ENCODE measurements at regions not wholly inside any gene's neighbourhood (a gene's known extent, or its start where the extent isn't known, plus 50 kb on each side); places are given as distances from the start of the nearest gene placed in this dataset.

DNA sequence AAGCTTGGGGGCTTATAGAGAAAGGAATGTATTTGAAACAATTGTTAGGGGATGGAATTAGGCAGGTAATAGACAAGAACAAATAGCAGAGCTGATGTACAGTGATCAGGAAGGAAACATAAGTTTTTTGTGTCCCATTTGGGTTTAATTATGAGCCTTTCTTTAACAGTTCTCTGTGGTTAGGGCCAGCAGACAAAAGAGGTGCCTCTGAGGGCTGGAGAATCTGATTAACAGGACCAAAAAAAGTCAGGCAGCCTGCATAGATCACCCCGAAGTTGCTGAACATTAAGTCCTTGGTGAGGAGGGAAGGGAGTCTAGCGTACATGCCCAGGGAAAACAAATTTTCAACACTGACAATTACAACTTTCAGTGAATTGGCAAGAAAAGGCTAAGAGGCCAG is 88.6 kb upstream of the SPRED1 start:
- Histone ChIP-seq H3K4me3 (no peak overlapping the region), H3K36me3 (no peaks in the 10 kb centered on the region), H3K4me1 (no peaks in the 10 kb centered on the region), H3K27me3 (no peaks in the 10 kb centered on the region), H3K9me3 (no peaks in the 10 kb centered on the region), H3K27ac (no peak overlapping the region)
- no peak for TF ChIP-seq POLR2A (IDR thresholded peaks at IDR 0.05)
- TF ChIP-seq, protein P1, sequence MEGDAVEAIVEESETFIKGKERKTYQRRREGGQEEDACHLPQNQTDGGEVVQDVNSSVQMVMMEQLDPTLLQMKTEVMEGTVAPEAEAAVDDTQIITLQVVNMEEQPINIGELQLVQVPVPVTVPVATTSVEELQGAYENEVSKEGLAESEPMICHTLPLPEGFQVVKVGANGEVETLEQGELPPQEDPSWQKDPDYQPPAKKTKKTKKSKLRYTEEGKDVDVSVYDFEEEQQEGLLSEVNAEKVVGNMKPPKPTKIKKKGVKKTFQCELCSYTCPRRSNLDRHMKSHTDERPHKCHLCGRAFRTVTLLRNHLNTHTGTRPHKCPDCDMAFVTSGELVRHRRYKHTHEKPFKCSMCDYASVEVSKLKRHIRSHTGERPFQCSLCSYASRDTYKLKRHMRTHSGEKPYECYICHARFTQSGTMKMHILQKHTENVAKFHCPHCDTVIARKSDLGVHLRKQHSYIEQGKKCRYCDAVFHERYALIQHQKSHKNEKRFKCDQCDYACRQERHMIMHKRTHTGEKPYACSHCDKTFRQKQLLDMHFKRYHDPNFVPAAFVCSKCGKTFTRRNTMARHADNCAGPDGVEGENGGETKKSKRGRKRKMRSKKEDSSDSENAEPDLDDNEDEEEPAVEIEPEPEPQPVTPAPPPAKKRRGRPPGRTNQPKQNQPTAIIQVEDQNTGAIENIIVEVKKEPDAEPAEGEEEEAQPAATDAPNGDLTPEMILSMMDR (IDR thresholded peaks at IDR 0.05) = no peak
- intact Hi-C loops (cut with DNase I) = no loop called here
- WGBS (ENCODE audit: insufficient coverage, low coverage, low lambda C conversion rate, missing lambda C conversion rate) = 49% methylated on average over 2 of the region's 2 CpGs
- no peak for DNase-seq
- no peak for ATAC-seq

DNA sequence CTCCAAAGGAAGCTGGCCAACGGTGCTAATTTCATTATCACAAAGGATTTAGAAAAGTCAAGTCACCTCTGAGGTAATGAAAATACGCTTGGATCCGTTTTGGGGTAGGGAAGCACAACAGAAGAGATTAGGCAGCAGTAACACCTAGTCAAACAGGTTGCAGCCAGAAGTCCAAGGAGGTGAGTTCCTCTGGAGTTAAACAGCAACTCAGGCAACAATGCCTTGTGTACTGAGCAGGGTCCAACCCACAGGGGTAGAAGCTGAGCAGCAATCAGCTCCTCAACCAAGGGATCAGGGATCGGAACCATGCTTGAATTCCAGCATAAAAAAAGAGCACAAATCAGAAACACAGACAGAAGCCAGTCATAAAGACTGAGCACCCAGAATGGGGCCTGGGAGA is 88.1 kb upstream of the SPRED1 start:
- Histone ChIP-seq H3K4me3 (no peak overlapping the region), H3K4me1 (no peaks in the 10 kb centered on the region), H3K36me3 (no peaks in the 10 kb centered on the region), H3K27ac (no peak overlapping the region), H3K9me3 (no peaks in the 10 kb centered on the region), H3K27me3 (no peaks in the 10 kb centered on the region)
- ATAC-seq (no peak), DNase-seq (no peak)
- TF ChIP-seq, protein P1 (IDR thresholded peaks at IDR 0.05) = no peak
- TF ChIP-seq POLR2A (IDR thresholded peaks at IDR 0.05) = no peak
- intact Hi-C loops (cut with DNase I) = no loop called here
- WGBS (ENCODE audit: insufficient coverage, low coverage, low lambda C conversion rate, missing lambda C conversion rate) = 16% methylated on average over 3 of the region's 4 CpGs

DNA sequence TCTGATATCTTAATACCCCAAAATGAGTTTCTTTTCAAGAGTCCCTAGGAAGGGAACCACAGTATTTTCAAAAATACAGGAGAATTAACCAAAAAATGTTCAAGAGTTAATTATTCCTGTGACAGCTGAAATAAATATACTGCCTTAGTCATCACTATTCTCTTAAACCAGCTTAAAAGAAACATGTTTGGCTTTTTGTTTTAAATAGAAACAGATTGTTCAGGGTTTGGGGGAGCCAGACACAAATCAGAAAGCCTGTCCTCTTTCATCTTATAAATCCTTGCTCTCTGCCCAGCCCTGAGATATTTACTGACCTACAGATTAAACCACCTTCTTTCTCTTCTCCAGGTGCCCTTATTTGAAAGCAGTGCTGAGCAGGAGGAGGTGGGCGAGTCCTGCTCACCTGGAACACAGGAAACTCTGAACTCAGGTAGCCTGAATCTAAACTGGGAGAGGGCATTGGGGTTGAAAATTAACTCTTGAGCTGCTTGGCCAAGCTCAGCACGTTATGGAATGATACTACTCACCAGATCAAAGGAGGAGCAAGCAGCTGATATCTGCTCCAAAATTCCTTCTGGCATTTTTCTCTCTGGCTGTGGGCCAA is 84.1 kb upstream of the SPRED1 start:
- H3K4me1 ChIP-seq = no peaks in the 10 kb centered on the region
- intact Hi-C loops (cut with DNase I) = no loop called here
- no peaks in the 10 kb centered on the region for H3K36me3 ChIP-seq
- 42% methylated on average over 2 of the region's 2 CpGs for WGBS (ENCODE audit: insufficient coverage, low coverage, low lambda C conversion rate, missing lambda C conversion rate)
- no peaks in the 10 kb centered on the region for H3K27me3 ChIP-seq
- TF ChIP-seq, protein P1 (IDR thresholded peaks at IDR 0.05) = no peak
- TF ChIP-seq POLR2A (IDR thresholded peaks at IDR 0.05) = no peak
- H3K27ac ChIP-seq = no peak overlapping the region
- no peak overlapping the region for H3K4me3 ChIP-seq
- ATAC-seq (no peak), DNase-seq (no peak)
- no peaks in the 10 kb centered on the region for H3K9me3 ChIP-seq

DNA sequence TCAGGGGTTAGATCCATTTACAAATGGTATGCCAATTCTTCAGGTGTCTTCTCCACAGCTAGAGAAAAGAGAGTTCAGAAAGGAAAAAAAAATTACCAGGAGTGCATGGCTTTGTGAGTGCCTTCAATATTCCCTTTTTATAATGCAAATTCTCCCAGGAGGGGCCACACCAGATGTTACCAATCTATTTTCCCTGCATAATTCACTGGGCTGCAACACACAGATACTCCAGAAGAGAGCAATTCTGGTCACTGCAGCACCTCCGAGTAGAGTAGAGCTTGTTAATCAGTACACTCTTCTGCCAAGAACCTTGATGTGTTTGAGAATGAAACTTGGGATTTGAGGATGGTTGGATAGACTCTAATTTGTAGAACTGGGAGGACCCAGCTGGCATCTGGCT is 80.7 kb upstream of the SPRED1 start:
- no peak for TF ChIP-seq POLR2A (IDR thresholded peaks at IDR 0.05)
- TF ChIP-seq, protein P1 (IDR thresholded peaks at IDR 0.05) = no peak
- H3K36me3 ChIP-seq = no peaks in the 10 kb centered on the region
- H3K9me3 ChIP-seq = no peaks in the 10 kb centered on the region
- H3K4me1 ChIP-seq = no peaks in the 10 kb centered on the region
- no peak overlapping the region for H3K4me3 ChIP-seq
- WGBS (ENCODE audit: insufficient coverage, low coverage, low lambda C conversion rate, missing lambda C conversion rate) = 18% methylated on average over 1 of the region's 1 CpG
- DNase-seq (no peak), ATAC-seq (no peak)
- no peak overlapping the region for H3K27ac ChIP-seq
- H3K27me3 ChIP-seq = no peaks in the 10 kb centered on the region
- intact Hi-C loops (cut with DNase I) = no loop called here

DNA sequence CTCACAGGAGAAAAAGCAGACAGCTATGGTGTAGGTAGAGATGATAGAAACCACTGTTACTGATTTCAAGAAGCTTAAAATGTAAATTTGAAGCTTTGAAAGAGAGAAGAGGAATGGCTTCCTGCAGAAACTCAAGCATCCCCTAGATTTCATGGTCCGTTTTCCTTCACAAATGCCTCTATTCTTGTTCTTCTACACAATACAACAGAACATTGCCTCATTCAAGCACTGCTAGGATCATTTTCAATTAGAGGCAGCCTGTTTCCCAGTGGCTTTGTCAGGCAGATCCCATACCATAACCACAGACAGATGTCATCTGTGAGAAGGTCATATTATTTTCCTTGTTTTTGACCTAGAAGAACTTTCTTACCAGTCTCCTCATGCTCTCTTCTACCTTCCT is 77.9 kb upstream of the SPRED1 start:
- H3K4me3 ChIP-seq = no peak overlapping the region
- no peaks in the 10 kb centered on the region for H3K36me3 ChIP-seq
- intact Hi-C loops (cut with DNase I) = no loop called here
- H3K4me1 ChIP-seq = no peaks in the 10 kb centered on the region
- no peak overlapping the region for H3K27ac ChIP-seq
- DNase-seq (no peak), ATAC-seq (no peak)
- no peak for TF ChIP-seq POLR2A (IDR thresholded peaks at IDR 0.05)
- TF ChIP-seq, protein P1 (IDR thresholded peaks at IDR 0.05) = no peak
- 36% methylated on average over 1 of the region's 1 CpG for WGBS (ENCODE audit: insufficient coverage, low coverage, low lambda C conversion rate, missing lambda C conversion rate)
- no peaks in the 10 kb centered on the region for H3K27me3 ChIP-seq
- no peaks in the 10 kb centered on the region for H3K9me3 ChIP-seq
